Lower leg skin (tissue), 4 donors: ENCODE measurements at regions not wholly inside any gene's neighbourhood (a gene's known extent, or its start where the extent isn't known, plus 50 kb on each side); places are given as distances from the start of the nearest gene placed in this dataset.

Source experiments
- DNase-seq, 2 donors: peaks; one replicate each; pipeline ENCODE4 v3.0.0-alpha.2; 2019; ENCODE audit warnings: low spot score in 2 of 2
- H3K4me3 ChIP-seq: fragments of 200-600 bp; sonication (generic); 2 replicates; pipeline ENCODE4 v1.5.1; 2017; ENCODE audit warnings: mild to moderate bottlenecking, low read depth; ENCODE audit not compliant: poor library complexity, severe bottlenecking
- POLR2A ChIP-seq, 2 donors: fragments of 450-650 bp; IDR thresholded peaks; one replicate each; pipeline ENCODE4 v1.6.1; 2016 to 2017; ENCODE audit warnings: antibody characterized with exemption in 2 of 2, mild to moderate bottlenecking in 1 of 2, moderate library complexity in 1 of 2
- WGBS, 2 donors: methylation state at CpG; one replicate each; pipeline ENCODE4 v1.1.5; 2018; 5-methylcytosine and 5-hydroxymethylcytosine counted together
- intact Hi-C: fragments of 100-400 bp; cut with DNase I; formaldehyde crosslinking; loops from one replicate; pipeline ENCODE4 v1.15.0; 2023; ENCODE audit warnings: low total_unique reads
- TF ChIP-seq, protein P1 (sequence below), 3 donors: fragments of 450-650 bp; IDR thresholded peaks; one replicate each; pipeline ENCODE4 v1.5.1; 2016; ENCODE audit warnings: antibody characterized with exemption in 3 of 3, mild to moderate bottlenecking in 3 of 3, moderate library complexity in 2 of 3

DNA sequence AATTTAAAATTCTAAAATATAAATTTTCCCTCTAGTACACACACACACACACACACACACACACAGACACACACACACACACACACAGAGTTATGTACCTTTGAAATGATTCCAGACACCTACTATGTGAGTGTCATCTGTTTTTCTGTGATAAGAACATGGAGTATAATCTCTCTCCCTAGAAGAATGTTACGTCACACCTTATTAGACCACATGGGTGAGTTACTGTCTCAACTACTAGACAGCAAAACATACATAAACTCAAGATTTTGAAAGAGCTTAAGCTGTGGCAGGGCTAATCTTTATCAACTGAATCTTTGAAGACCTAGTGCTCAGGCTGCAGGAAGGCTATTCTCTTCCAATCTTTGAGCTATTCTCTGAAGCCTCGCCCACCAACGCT lies 385.9 kb upstream of the BCHE start:
- WGBS, 2 donors, result 80 to 90% methylated on average over 3 of the region's 3 CpGs
- H3K4me3 ChIP-seq, result no peak overlapping the region
- DNase-seq, result no peak
- TF ChIP-seq POLR2A (IDR thresholded peaks at IDR 0.05), result no peak
- TF ChIP-seq, protein P1, sequence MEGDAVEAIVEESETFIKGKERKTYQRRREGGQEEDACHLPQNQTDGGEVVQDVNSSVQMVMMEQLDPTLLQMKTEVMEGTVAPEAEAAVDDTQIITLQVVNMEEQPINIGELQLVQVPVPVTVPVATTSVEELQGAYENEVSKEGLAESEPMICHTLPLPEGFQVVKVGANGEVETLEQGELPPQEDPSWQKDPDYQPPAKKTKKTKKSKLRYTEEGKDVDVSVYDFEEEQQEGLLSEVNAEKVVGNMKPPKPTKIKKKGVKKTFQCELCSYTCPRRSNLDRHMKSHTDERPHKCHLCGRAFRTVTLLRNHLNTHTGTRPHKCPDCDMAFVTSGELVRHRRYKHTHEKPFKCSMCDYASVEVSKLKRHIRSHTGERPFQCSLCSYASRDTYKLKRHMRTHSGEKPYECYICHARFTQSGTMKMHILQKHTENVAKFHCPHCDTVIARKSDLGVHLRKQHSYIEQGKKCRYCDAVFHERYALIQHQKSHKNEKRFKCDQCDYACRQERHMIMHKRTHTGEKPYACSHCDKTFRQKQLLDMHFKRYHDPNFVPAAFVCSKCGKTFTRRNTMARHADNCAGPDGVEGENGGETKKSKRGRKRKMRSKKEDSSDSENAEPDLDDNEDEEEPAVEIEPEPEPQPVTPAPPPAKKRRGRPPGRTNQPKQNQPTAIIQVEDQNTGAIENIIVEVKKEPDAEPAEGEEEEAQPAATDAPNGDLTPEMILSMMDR (IDR thresholded peaks at IDR 0.05), result no peak
- intact Hi-C loops, result no loop called here

DNA sequence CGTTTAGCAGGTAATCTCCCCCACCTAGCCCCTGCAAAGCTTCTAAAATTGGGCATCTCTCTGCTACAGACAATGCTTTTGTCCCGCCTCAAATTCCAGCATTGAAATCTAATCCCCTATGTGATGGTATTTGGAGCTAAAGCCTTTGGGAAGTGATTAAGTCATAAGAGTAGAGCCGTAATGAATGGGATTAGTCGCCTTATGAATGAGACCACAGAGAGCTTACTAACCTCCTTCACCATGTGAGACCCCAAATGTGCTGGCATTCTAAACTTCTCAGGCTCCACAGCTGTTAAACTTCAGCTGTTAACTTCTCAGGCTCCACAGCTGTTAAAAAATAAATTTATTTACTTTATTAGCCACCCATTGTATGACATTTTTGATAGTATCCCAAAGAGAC lies 374.2 kb upstream of the BCHE start:
- H3K4me3 ChIP-seq, result no peak overlapping the region
- no peak for DNase-seq
- TF ChIP-seq POLR2A (IDR thresholded peaks at IDR 0.05), result no peak
- intact Hi-C loops, result no loop called here
- WGBS, 2 donors, result 88 to 94% methylated on average over 4 of the region's 4 CpGs

DNA sequence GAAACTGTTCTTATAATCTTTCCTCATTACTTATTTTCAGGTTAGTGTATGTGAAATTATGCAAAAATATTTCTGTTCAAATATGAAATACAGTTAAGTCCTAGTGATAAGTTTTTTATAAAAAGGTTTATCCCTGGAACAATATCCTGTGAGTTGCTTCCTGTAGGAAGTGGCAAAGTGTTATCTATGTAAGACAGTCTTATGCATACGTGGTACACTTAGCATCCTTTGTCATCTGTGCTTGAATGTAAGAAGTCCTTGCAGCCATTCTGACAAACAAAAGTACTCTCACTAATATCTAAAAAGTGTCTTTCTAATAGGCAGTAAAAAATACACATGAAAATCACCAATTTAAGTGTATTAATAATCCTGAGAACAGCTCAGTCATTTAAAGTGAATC lies 372.5 kb upstream of the BCHE start:
- WGBS, 2 donors, result 68 to 71% methylated on average over 1 of the region's 1 CpG
- no peak overlapping the region for H3K4me3 ChIP-seq
- intact Hi-C loops, result no loop called here
- TF ChIP-seq, protein P1 (IDR thresholded peaks at IDR 0.05), result no peak
- TF ChIP-seq POLR2A (IDR thresholded peaks at IDR 0.05), result no peak
- no peak for DNase-seq

DNA sequence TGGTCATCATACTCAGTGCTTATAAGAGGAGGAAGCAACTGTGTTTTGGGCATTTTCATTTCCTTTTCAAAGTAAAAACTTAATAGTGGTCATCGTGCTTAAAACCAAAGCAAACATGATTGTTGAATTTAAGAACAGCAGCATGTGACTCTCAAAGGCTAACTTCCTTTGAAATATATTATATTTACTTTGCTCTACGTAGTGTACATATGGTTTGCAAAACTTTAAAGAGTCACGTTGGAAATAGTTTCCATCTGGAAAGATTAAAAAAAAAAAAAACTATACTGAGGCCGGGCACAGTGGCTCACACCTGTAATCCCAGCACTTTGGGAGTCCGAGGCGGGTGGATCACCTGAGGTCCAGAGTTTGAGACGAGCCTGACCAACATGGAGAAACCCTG lies 367.9 kb upstream of the BCHE start:
- intact Hi-C loops, result no loop called here
- H3K4me3 ChIP-seq, result no peak overlapping the region
- TF ChIP-seq, protein P1 (IDR thresholded peaks at IDR 0.05), result no peak
- no peak for TF ChIP-seq POLR2A (IDR thresholded peaks at IDR 0.05)
- no peak for DNase-seq
- 60 to 72% methylated on average over 7 of the region's 7 CpGs for WGBS, 2 donors

DNA sequence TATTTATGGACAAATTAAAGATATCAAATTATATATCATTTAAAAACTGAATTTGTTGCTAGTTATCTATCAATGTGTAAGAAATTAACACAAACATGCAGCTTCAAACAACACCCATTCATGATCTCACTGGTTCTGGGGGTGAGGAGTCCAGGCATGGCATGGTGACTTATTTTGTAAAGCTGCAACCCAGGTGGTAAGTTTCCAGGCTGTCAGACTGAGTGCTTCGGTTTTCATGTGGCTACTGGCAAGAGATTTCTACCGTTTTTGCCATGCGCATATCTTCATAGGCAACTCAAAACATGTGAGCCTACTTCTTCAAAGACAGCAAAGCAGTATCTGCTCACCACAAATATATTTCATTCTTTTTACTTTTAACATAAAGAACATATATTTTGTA lies 364.3 kb upstream of the BCHE start:
- DNase-seq, result no peak
- TF ChIP-seq, protein P1 (IDR thresholded peaks at IDR 0.05), result no peak
- TF ChIP-seq POLR2A (IDR thresholded peaks at IDR 0.05), result no peak
- WGBS, 2 donors, result 51 to 66% methylated on average over 3 of the region's 3 CpGs
- intact Hi-C loops, result no loop called here
- H3K4me3 ChIP-seq, result no peak overlapping the region

DNA sequence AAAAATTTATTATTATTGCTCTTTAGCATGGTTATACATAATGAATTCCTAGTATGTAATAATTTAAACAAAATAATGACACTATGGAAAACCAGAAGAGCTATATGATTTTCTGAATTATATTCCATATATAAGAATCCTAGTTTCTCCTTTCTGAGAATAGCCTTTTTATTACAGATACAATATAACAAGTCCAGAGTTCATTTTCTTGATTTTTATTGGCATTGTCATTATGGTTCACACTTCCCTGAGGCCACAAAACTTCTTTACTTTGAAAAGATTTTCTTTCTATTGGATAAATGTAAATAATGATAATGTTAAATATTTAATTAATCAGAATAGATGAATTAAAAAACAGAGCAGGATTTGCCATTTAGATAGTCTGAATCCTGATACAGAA lies 362.3 kb upstream of the BCHE start:
- DNase-seq, result no peak
- intact Hi-C loops, result no loop called here
- no peak for TF ChIP-seq POLR2A (IDR thresholded peaks at IDR 0.05)
- TF ChIP-seq, protein P1 (IDR thresholded peaks at IDR 0.05), result no peak
- H3K4me3 ChIP-seq, result no peak overlapping the region
